WTC11 (cell line): ENCODE measurements at regions not wholly inside any gene's neighbourhood (a gene's known extent, or its start where the extent isn't known, plus 50 kb on each side); places are given as distances from the start of the nearest gene placed in this dataset.

ENCODE experiments used
- ATAC-seq: fragments of 200-7000 bp; cut with Tn5 transposase; 2 replicates; pipeline ENCODE4 v1.10.0; 2021; ENCODE audit warnings: mild to moderate bottlenecking, moderate library complexity
- CTCF ChIA-PET: fragments of 300-600 bp; sonication (Branson Sonifier 250); formaldehyde crosslinking; loops from one replicate; lab custom pipeline; 2021; ENCODE audit warnings: antibody characterized with exemption; lab: Charles Lee
- POLR2A ChIA-PET: fragments of 350-600 bp; sonication (Branson Sonifier 250); formaldehyde crosslinking; loops from one replicate; lab custom pipeline; 2021; ENCODE audit warnings: antibody characterized with exemption; lab: Charles Lee
- DNase-seq: peaks from one replicate; pipeline ENCODE4 v3.0.0; 2021; ENCODE audit warnings: low spot score
- H3K27ac Mint-ChIP-seq: 2 replicates; pipeline ENCODE4 v1.8.0; 2021; ENCODE audit warnings: mixed read lengths
- H3K27me3 Mint-ChIP-seq: 2 replicates; pipeline ENCODE4 v1.8.0; 2021; ENCODE audit warnings: low read depth, mild to moderate bottlenecking, moderate library complexity, mixed read lengths
- H3K36me3 Mint-ChIP-seq: 2 replicates; pipeline ENCODE4 v1.8.0; 2021; ENCODE audit warnings: mixed read lengths
- H3K4me1 Mint-ChIP-seq: 2 replicates; pipeline ENCODE4 v1.8.0; 2022; ENCODE audit warnings: mixed read lengths
- H3K4me3 Mint-ChIP-seq: 2 replicates; pipeline ENCODE4 v1.8.0; 2021; ENCODE audit warnings: mild to moderate bottlenecking, moderate library complexity, mixed read lengths
- H3K9me3 Mint-ChIP-seq: 2 replicates; pipeline ENCODE4 v1.8.0; 2021; ENCODE audit warnings: mixed read lengths
- AR ChIP-seq: fragments of 250-450 bp; sonication (Bioruptor Pico); IDR thresholded peaks from 2 replicates; pipeline ENCODE4 v1.9.0; 2021; ENCODE audit warnings: mild to moderate bottlenecking
- ATF2 ChIP-seq: sonication (generic); formaldehyde crosslinking; IDR thresholded peaks from 2 replicates; pipeline ENCODE4 v1.8.1; 2022; ENCODE audit warnings: low read depth, missing genetic modification reagents, borderline replicate concordance
- ATF6 ChIP-seq: sonication (generic); formaldehyde crosslinking; IDR thresholded peaks from 2 replicates; pipeline ENCODE4 v1.8.1; 2023; ENCODE audit warnings: mild to moderate bottlenecking, missing genetic modification reagents
- CBFB ChIP-seq: sonication (generic); formaldehyde crosslinking; IDR thresholded peaks from 2 replicates; pipeline ENCODE4 v1.8.1; 2022; ENCODE audit warnings: mild to moderate bottlenecking, low read depth, missing genetic modification reagents
- CREB1 ChIP-seq: sonication (generic); formaldehyde crosslinking; IDR thresholded peaks from 2 replicates; pipeline ENCODE4 v1.8.0; 2023; ENCODE audit warnings: mild to moderate bottlenecking, missing genetic modification reagents
- CREM ChIP-seq: sonication (generic); formaldehyde crosslinking; IDR thresholded peaks from 2 replicates; pipeline ENCODE4 v1.8.1; 2022; ENCODE audit warnings: mild to moderate bottlenecking, missing genetic modification reagents, moderate library complexity
- ETV6 ChIP-seq: sonication (generic); formaldehyde crosslinking; IDR thresholded peaks from 2 replicates; pipeline ENCODE4 v1.8.1; 2022; ENCODE audit warnings: mild to moderate bottlenecking, missing genetic modification reagents
- FOXP1 ChIP-seq: sonication (generic); formaldehyde crosslinking; IDR thresholded peaks from 2 replicates; pipeline ENCODE4 v1.8.0; 2022; ENCODE audit warnings: missing genetic modification reagents, mild to moderate bottlenecking, moderate library complexity, borderline replicate concordance
- GRHL2 ChIP-seq: fragments of 250-450 bp; sonication (Bioruptor Pico); IDR thresholded peaks from 2 replicates; pipeline ENCODE4 v1.8.0; 2022; ENCODE audit warnings: mild to moderate bottlenecking, moderate library complexity; ENCODE audit not compliant: insufficient replicate concordance, severe bottlenecking
- HMGA2 ChIP-seq: fragments of 250-450 bp; sonication (Bioruptor Pico); IDR thresholded peaks from 2 replicates; pipeline ENCODE4 v1.4.0; 2021; ENCODE audit warnings: mild to moderate bottlenecking, moderate library complexity
- IRF2 ChIP-seq: sonication (generic); formaldehyde crosslinking; IDR thresholded peaks from 2 replicates; pipeline ENCODE4 v1.8.0; 2022; ENCODE audit warnings: low read depth, missing genetic modification reagents, borderline replicate concordance
- MXD4 ChIP-seq: fragments of 250-450 bp; sonication (Bioruptor Pico); IDR thresholded peaks from 2 replicates; pipeline ENCODE4 v1.8.0; 2021; ENCODE audit warnings: mild to moderate bottlenecking, moderate library complexity, borderline replicate concordance
- OVOL2 ChIP-seq: fragments of 250-450 bp; sonication (Bioruptor Pico); IDR thresholded peaks from 2 replicates; pipeline ENCODE4 v1.9.0; 2021; ENCODE audit warnings: mild to moderate bottlenecking, borderline replicate concordance
- PRRX2 ChIP-seq: fragments of 250-450 bp; sonication (Bioruptor Pico); IDR thresholded peaks from 2 replicates; pipeline ENCODE4 v1.8.0; 2021; ENCODE audit warnings: mild to moderate bottlenecking
- USF1 ChIP-seq: sonication (generic); formaldehyde crosslinking; IDR thresholded peaks from 2 replicates; pipeline ENCODE4 v1.8.0; 2022; ENCODE audit warnings: mild to moderate bottlenecking, missing genetic modification reagents
- ZNF396 ChIP-seq: fragments of 250-450 bp; sonication (Bioruptor Pico); IDR thresholded peaks from 2 replicates; pipeline ENCODE4 v1.8.0; 2021; ENCODE audit warnings: mild to moderate bottlenecking, moderate library complexity, borderline replicate concordance
- ZNF416 ChIP-seq: fragments of 250-450 bp; sonication (Bioruptor Pico); IDR thresholded peaks from 2 replicates; pipeline ENCODE4 v1.9.0; 2021; ENCODE audit warnings: mild to moderate bottlenecking, inconsistent platforms
- ZNF532 ChIP-seq: fragments of 250-450 bp; sonication (Bioruptor Pico); IDR thresholded peaks from 2 replicates; pipeline ENCODE4 v1.9.0; 2021; ENCODE audit warnings: mild to moderate bottlenecking, borderline replicate concordance
- ZNF671 ChIP-seq: fragments of 250-450 bp; sonication (Bioruptor Pico); IDR thresholded peaks from 2 replicates; pipeline ENCODE4 v1.8.0; 2021; ENCODE audit warnings: mild to moderate bottlenecking
- ZSCAN18 ChIP-seq: fragments of 250-450 bp; sonication (Bioruptor Pico); IDR thresholded peaks from 2 replicates; pipeline ENCODE4 v2.1.2; 2022; ENCODE audit warnings: mild to moderate bottlenecking, moderate library complexity

GRCh38 chr11:119919656-119920055 is 190.7 kb upstream of the NECTIN1 start:
- Mint-ChIP-seq H3K9me3 (peaks cover 11% of the 10 kb centered on the region), H3K4me1 (peaks cover 10% of the 10 kb centered on the region), H3K4me3 (no peak overlapping the region), H3K27ac (no peak overlapping the region), H3K27me3 (peaks cover 5% of the 10 kb centered on the region), H3K36me3 (no peaks in the 10 kb centered on the region)
- ATAC-seq (no peak), DNase-seq (no peak)
- POLR2A ChIA-PET = no interaction called here
- TF ChIP-seq PRRX2 (CRISPR knock-in tag) (no peak), ZNF671 (no peak), ZNF416 (no peak), IRF2 (no peak), ZNF396 (CRISPR knock-in tag) (no peak), CBFB (no peak), GRHL2 (CRISPR knock-in tag) (no peak), MXD4 (CRISPR knock-in tag) (no peak), ZSCAN18 (no peak), USF1 (CRISPR knock-in tag) (no peak), ATF6 (CRISPR knock-in tag) (no peak), ATF2 (CRISPR knock-in tag) (no peak), FOXP1 (CRISPR knock-in tag) (no peak)
- CTCF ChIA-PET = interaction anchor here (1.0 kb wide), 1 partner anchor 22 kb away, joined by 3 read pairs; no protein-coding TSS in a partner anchor

GRCh38 chr11:119918347-119918746 is 189.3 kb upstream of the NECTIN1 start:
- H3K36me3 Mint-ChIP-seq = no peaks in the 10 kb centered on the region
- H3K4me1 Mint-ChIP-seq = peaks cover 10% of the 10 kb centered on the region
- peaks cover 5% of the 10 kb centered on the region for H3K27me3 Mint-ChIP-seq
- TF ChIP-seq OVOL2 (CRISPR knock-in tag) = no peak
- no peak for TF ChIP-seq ETV6 (CRISPR knock-in tag)
- TF ChIP-seq CREB1 = no peak
- TF ChIP-seq CREM (CRISPR knock-in tag) = no peak
- TF ChIP-seq USF1 (CRISPR knock-in tag) = no peak
- peaks cover 19% of the 10 kb centered on the region for H3K9me3 Mint-ChIP-seq
- H3K27ac Mint-ChIP-seq = no peak overlapping the region
- DNase-seq (no peak), ATAC-seq (no peak)
- H3K4me3 Mint-ChIP-seq = no peak overlapping the region
- CTCF ChIA-PET = no interaction called here
- POLR2A ChIA-PET = no interaction called here

- no peaks in the 10 kb centered on the region; the same call in 1 of the 2 replicates for H3K27me3 Mint-ChIP-seq
- no peak for ATAC-seq
- no peak for DNase-seq
- H3K9me3 Mint-ChIP-seq = peaks cover 19% of the 10 kb centered on the region
- no peak overlapping the region for H3K4me3 Mint-ChIP-seq
- H3K27ac Mint-ChIP-seq = no peak overlapping the region
- H3K36me3 Mint-ChIP-seq = no peaks in the 10 kb centered on the region
- CTCF ChIA-PET = no interaction called here
- POLR2A ChIA-PET = no interaction called here
- peaks cover 2% of the 10 kb centered on the region for H3K4me1 Mint-ChIP-seq
- TF ChIP-seq ZNF532 (CRISPR knock-in tag) (no peak), HMGA2 (CRISPR knock-in tag) (no peak), AR (CRISPR knock-in tag) (no peak)
These were observed 187.6 kb upstream of the NECTIN1 start for GRCh38 chr11:119916568-119916967.
